ENCODE measurements at regions not wholly inside any gene's neighbourhood (a gene's known extent, or its start where the extent isn't known, plus 50 kb on each side); places are given as distances from the start of the nearest gene placed in this dataset.

DNA sequence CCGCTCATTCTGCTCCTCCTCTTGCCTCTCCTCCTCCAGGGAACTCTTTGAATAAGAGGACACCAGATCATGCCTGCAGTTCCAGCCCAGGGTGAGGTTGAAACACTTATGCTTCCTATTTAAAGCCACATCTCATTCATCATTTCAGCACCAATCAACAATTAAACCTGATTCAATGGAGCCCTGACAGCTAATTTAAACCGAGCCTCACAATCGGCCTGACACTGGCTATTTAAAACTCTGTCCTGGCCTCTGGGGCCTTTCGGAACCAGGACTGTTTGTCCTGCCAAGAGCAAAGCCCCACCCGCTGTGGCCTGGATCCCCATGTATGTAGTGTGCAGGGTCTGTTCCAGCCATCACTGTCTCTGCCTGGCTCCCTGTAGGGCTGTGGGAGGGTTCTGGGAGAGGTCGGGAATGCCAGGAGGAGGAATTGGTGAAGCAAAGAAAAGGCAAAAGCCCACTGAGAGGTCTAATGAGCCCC is 97.4 kb downstream of the MCFD2 start:
- H3K9me3 ChIP-seq (ENCODE audit: severe bottlenecking) = no peaks in the 10 kb centered on the region
- TF ChIP-seq, protein P1, sequence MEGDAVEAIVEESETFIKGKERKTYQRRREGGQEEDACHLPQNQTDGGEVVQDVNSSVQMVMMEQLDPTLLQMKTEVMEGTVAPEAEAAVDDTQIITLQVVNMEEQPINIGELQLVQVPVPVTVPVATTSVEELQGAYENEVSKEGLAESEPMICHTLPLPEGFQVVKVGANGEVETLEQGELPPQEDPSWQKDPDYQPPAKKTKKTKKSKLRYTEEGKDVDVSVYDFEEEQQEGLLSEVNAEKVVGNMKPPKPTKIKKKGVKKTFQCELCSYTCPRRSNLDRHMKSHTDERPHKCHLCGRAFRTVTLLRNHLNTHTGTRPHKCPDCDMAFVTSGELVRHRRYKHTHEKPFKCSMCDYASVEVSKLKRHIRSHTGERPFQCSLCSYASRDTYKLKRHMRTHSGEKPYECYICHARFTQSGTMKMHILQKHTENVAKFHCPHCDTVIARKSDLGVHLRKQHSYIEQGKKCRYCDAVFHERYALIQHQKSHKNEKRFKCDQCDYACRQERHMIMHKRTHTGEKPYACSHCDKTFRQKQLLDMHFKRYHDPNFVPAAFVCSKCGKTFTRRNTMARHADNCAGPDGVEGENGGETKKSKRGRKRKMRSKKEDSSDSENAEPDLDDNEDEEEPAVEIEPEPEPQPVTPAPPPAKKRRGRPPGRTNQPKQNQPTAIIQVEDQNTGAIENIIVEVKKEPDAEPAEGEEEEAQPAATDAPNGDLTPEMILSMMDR (IDR thresholded peaks at IDR 0.05; ENCODE audit: poor library complexity, severe bottlenecking) = no peak
- H3K4me3 ChIP-seq (ENCODE audit: severe bottlenecking) = no peak overlapping the region
- no peaks in the 10 kb centered on the region for H3K4me1 ChIP-seq (ENCODE audit: insufficient read depth, poor library complexity, severe bottlenecking)
- no peak overlapping the region for H3K27ac ChIP-seq (ENCODE audit: poor library complexity, severe bottlenecking)
- H3K36me3 ChIP-seq (ENCODE audit: low read depth) = no peaks in the 10 kb centered on the region
- ATAC-seq (ENCODE audit: low read depth) (no peak), DNase-seq (ENCODE audit: low spot score) (no peak)
- H3K27me3 ChIP-seq (ENCODE audit: insufficient read depth, poor library complexity, severe bottlenecking) = no peaks in the 10 kb centered on the region

DNA sequence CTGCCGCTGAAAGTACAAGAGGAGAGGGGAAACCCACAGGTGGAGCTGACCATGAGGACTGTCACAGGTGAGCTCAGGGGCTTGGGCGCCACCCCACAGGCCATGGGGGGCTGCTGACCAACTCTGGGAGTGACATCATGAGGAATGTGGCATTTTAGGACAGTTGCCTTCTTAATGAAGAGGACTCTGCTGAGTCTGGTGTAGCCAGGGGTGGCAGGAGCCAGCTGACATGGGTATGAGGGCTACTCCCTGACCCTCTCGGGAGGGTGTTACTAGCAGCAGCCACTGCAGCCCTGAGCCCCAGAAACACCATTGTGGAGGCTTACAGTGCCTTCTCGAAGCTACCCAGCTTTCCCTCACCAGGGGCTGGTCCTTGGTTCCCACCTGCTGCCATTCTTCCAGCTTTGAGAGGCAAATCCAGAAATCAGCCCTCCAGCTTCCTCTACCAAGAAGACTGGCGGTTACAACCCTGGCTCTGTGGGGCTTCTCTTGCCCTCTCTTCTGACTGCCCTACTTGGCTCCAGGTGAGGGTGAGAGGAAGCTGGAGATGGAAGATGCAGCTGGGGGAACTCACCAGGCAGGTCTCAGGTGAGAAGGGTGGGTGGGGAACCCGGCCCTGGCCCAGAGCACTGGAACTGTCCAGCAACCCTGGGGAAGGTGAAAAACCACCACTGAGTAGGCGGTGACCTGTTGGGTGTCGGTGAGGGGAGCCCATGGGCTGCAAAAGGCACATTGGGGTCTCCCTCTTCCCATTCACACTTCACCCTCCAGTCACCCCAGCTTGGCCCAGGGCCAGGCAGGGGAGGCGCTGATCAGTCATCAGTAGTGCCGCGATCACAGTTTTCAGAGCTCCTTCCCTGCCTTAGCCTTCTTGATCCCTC is 98.5 kb downstream of the MCFD2 start:
- no peak for DNase-seq (ENCODE audit: low spot score)
- no peak for ATAC-seq (ENCODE audit: low read depth)
- peaks cover 6% of the 10 kb centered on the region for H3K4me1 ChIP-seq (ENCODE audit: insufficient read depth, poor library complexity, severe bottlenecking)
- H3K9me3 ChIP-seq (ENCODE audit: severe bottlenecking) = no peaks in the 10 kb centered on the region
- TF ChIP-seq, protein P1 (IDR thresholded peaks at IDR 0.05; ENCODE audit: poor library complexity, severe bottlenecking) = no peak
- no peaks in the 10 kb centered on the region for H3K27me3 ChIP-seq (ENCODE audit: insufficient read depth, poor library complexity, severe bottlenecking)
- no peak overlapping the region for H3K4me3 ChIP-seq (ENCODE audit: severe bottlenecking)
- no peak overlapping the region for H3K27ac ChIP-seq (ENCODE audit: poor library complexity, severe bottlenecking)
- H3K36me3 ChIP-seq (ENCODE audit: low read depth) = no peaks in the 10 kb centered on the region

DNA sequence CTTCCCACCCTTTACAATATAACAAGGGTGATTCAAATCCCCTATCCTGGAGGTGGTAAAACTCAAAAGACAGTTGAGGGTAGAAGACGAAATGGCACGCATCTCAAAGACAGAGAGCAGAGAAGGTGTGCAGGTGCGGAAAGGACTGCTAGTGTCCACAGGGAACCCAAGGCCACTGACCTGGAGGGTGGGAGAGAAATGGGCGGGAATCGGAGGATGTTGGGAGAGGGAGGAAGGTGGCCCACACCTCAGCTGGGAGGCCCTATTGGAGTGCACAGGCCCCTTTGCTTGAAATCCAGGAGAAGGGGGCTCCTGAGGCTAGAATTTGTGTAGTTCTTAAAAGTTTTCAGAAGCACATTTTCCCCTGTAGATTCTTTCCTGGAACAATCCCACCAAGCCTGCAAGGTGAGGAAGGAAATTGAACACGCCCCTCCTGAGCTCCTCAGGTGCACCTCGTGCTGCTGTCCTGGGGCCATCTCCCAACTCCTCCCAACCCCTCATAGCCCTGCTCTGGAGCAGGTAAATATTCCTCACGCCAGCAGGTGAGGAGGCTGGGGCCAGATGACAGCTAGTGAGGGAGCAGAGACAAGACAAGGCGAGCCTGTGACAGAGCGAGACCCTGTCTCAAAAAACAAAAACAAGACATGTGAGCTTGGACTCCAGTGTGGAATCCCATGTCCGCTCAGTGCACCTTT is 99.3 kb downstream of the MCFD2 start:
- Histone ChIP-seq H3K4me3 (ENCODE audit: severe bottlenecking) (no peak overlapping the region), H3K27ac (ENCODE audit: poor library complexity, severe bottlenecking) (no peak overlapping the region), H3K4me1 (ENCODE audit: insufficient read depth, poor library complexity, severe bottlenecking) (peaks cover 8% of the 10 kb centered on the region), H3K36me3 (ENCODE audit: low read depth) (no peaks in the 10 kb centered on the region), H3K9me3 (ENCODE audit: severe bottlenecking) (no peaks in the 10 kb centered on the region), H3K27me3 (ENCODE audit: insufficient read depth, poor library complexity, severe bottlenecking) (no peaks in the 10 kb centered on the region)
- TF ChIP-seq, protein P1 (IDR thresholded peaks at IDR 0.05; ENCODE audit: poor library complexity, severe bottlenecking) = no peak
- ATAC-seq (ENCODE audit: low read depth) (no peak), DNase-seq (ENCODE audit: low spot score) (no peak)

DNA sequence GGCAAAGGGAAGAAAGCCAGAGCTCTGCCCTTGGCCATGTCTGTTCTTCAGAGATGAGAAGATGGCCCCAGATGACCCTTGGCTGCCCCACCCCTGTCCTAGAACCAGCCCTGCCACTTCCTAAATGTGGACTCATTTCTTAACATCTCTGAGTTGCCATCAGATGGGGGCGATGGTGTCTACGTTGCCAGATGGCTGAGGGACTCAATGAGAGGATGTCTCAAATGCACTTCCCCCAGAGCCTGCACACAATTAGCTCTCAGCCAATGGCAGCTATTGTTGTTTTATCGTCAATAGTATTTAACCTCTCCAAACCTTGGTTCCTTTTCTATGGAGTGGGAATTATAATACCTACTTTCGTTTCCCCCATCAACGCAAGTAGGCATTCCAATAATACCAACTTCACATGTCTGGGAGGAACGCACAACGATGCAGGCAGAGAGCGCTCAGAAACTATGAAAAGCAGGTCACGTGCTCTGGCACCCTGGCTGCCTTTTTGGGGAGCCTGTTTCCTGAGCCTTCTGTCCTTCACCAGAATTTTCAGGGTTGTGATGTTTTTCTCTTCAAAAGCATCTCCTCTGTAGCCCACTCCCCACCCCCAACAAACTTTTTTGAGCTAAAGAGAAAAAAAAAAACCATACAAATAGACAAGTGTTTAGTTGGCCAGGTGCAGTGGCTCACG is 100.3 kb downstream of the MCFD2 start:
- H3K36me3 ChIP-seq (ENCODE audit: low read depth) = no peaks in the 10 kb centered on the region
- no peaks in the 10 kb centered on the region for H3K27me3 ChIP-seq (ENCODE audit: insufficient read depth, poor library complexity, severe bottlenecking)
- TF ChIP-seq, protein P1 (IDR thresholded peaks at IDR 0.05; ENCODE audit: poor library complexity, severe bottlenecking) = no peak
- H3K27ac ChIP-seq (ENCODE audit: poor library complexity, severe bottlenecking) = no peak overlapping the region
- H3K4me3 ChIP-seq (ENCODE audit: severe bottlenecking) = no peak overlapping the region
- DNase-seq (ENCODE audit: low spot score) = no peak
- ATAC-seq (ENCODE audit: low read depth) = no peak
- H3K9me3 ChIP-seq (ENCODE audit: severe bottlenecking) = no peaks in the 10 kb centered on the region
- peaks cover 8% of the 10 kb centered on the region for H3K4me1 ChIP-seq (ENCODE audit: insufficient read depth, poor library complexity, severe bottlenecking)

Data from RWPE2 (cell line).